Peyer's patch (tissue), 4 donors: ENCODE measurements at regions not wholly inside any gene's neighbourhood (a gene's known extent, or its start where the extent isn't known, plus 50 kb on each side); places are given as distances from the start of the nearest gene placed in this dataset.

Experiments
- CTCF ChIP-seq, 6 experiments: fragments of 450-650 bp in 4 of 6; fragments of 200-600 bp in 2 of 6; sonication (generic) in 1 of 6; IDR thresholded peaks; one replicate each; pipeline ENCODE4 v1.5.1; 2017 to 2019; ENCODE audit warnings: antibody characterized with exemption in 6 of 6, mild to moderate bottlenecking in 3 of 6, moderate library complexity in 1 of 6
- POLR2A ChIP-seq, 2 donors: fragments of 450-650 bp; IDR thresholded peaks; one replicate each; pipeline ENCODE4 v1.5.1; 2017; ENCODE audit warnings: antibody characterized with exemption in 2 of 2, mild to moderate bottlenecking in 2 of 2, moderate library complexity in 2 of 2

DNA sequence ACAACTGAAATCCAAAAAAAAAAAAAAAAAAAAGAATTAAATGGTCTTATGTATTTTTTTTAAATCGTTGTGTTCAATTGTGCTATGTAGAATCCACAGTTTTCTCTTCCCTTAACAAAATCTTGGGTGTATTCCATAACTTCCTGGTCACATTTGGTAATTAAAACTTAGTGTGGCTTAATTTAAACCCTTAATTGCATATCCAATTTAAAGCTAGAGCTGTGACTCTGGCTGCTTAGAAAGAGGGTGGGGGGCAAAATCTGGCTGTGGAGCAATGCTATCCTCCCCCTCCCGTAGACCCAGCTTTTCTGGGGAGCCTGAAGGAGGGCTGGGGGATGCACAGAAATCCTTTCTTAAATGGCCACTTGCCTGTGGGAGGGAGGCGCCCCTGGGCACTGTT lies 695.1 kb downstream of the INHBA start:
- TF ChIP-seq CTCF (IDR thresholded peaks at IDR 0.05) (no peak), POLR2A (IDR thresholded peaks at IDR 0.05) (no peak)
